CD4-positive, alpha-beta T cell treated with Interleukin-6 at 100 ng/mL for 8 hours (primary cell): ENCODE measurements at regions not wholly inside any gene's neighbourhood (a gene's known extent, or its start where the extent isn't known, plus 50 kb on each side); places are given as distances from the start of the nearest gene placed in this dataset.
"Not testable (repeated sequence)": the region's sequence is repeated elsewhere in the genome, so short reads cannot be mapped to it uniquely, and the experiment has no call there.

Experiments used
- DNase-seq: peaks from one replicate; pipeline ENCODE4 v3.0.0-alpha.2; 2020; ENCODE audit warnings: mixed read lengths, low spot score

DNA sequence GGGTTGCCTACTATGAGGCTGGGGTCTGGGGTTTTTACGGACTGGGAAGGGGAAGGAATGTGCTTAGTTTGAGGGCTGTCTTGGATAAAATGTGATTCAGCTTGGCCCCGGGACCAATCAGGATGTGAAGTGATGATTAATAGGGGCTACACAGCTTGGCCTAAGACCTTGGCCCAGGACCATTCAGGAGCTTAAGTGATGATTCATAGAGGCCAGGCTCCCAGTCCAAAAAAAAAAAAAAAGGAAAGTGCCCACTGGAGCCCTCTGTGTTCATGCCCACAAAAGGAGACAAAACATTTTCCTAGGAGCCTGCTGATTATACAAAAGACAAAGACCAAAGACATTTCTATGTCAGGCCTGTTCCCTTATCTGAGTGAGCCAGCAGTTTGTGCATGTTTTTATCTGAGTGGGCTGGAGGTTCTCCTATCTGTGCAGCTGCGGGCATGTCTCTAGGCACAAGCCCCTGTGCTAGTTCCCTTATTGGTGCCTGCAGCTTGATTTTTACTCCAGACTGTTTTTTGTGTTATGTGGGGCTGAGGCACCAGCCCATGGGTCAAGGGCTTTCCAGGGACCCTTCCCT, 898.2 kb upstream of the GOT2 start:
- DNase-seq: no peak

DNA sequence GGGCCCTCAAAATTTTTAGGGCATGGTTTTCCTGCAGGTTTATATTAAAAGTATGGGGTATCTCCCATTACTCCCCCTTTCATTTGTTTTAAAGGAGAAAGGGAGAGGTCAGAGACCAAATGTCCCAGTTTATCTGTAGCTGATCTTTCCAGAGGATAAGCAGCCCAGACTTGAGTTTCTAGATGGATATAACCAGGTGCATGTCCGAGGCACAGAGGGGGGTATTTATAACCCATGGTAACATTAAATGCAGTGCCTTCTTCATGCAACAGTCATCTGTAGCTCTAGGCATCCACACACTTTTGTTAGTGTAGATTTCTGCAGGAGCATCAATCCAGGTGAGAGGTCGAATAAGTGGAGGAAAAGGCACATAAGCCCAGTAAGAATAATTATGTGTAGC, 890.3 kb upstream of the GOT2 start:
- not testable (repeated sequence) for DNase-seq

DNA sequence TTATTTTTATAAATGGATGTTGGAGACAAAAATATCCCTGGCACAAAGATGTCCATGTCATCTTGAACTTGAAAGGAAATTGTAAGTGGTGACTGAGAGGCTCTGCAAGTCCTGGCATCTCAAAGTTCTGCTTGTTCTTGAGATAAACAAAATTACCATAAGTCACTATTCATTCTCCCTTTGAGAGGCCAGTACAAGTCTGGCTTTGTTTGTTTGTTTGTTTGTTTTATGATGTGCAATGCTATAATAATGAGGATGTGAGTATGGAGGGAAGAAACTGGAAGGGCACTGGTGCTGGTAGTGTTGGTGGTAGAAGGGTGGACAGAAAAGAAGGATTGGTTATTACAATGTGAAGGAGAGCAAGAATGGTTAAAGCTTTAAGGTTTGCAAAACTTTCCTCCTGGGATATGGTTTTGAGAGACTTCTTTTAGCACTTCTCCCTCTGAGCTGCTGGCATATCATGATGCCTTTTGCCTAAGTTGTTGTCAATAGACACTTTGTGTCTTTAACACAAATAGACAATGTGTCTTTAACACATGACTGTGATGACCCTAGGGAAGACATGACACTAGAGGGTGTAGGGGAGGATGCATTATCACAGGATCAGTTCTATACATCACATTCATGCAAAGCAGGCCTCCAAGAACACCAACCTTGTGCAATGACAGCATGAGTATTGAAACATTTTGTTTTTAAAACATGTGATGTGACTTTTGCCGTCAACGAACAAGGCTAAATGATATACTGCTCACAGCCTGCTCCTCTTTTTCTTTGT, 880.5 kb upstream of the GOT2 start:
- DNase-seq: no peak

DNA sequence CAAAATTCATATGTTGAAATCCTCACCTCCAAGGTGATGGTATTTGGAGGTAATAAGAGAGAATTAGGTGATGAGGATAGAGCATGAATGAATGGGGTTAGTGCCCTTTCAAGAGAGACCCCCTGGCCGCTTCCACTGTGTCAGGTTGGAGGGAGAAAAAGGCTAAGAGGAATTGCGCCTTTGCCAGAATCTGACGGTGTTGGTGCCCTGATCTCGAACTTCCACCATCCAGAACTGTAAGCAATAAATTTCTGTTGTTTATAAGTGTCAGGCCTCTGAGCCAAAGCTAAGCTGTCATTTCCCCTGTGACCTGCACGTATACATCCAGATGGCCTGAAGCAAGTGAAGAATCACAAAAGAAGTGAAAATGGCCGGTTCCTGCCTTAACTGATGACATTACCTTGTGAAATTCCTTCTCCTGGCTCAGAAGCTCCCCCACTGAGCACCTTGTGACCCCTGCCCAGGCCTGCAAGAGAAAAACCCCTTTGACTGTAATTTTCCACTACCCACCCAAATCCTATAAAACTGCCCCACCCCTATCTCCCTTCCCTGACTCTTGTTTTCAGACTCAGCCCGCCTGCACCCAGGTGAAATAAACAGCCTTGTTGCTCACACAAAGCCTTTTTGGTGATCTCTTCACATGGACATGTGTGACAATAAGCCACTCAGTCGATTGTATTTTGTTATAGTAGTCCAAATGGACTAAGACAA, 878.9 kb upstream of the GOT2 start:
- not testable (repeated sequence) for DNase-seq

DNA sequence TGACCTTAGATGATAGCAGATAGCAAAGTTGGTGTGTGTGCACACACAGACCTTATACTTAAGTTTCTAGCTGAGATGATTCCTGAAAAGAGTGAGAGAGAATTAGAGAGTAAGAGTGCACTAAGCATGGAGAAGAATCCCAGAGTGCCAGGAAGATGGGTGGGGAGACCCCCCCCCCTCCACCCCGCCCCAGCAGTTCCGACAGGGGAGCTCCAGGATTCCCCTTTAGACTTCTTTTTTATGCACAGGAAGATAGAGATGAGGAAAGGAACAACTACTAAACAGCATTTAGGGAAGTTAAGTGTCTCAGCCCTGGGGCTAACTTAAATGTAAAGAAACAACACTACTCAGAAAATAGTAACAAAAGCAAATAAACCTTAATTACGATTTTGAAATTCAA, 878.0 kb upstream of the GOT2 start:
- no peak for DNase-seq

DNA sequence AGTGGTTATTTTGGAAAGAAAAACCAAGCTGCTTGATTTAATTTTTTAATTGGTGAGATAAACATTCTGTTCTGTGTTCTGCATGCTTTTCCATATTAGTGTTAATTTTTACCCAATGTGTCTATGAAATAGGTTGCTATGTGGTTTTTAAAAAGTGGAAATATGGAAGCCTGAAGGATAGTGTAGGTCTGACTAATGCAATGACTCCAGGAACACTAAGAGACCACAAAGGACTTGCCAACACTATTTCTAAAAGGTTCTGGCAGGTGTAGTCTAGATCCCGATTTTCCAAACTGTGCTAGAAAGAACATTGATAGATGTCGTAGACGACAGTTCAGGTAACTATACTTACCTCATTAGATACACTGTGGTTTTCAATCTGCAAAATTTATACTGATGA, 877.4 kb upstream of the GOT2 start:
- DNase-seq: no peak

DNA sequence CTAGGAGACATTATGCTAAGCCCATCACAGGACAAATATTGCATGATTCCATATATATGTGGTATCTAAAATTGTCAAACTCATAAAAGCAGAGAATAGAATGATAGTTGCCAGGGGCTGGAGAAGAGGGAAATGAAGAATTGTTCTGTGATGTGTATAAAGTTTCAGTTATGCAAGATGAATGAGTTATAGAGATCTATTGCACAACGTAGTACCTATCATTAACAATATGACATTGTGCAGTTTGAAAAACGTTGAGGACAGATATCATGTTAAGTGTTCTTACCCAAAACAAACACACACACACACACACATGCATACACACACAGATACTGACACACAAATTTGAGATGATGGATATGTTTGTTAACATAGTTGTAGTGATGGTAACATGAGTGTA, 871.6 kb upstream of the GOT2 start:
- no peak for DNase-seq

DNA sequence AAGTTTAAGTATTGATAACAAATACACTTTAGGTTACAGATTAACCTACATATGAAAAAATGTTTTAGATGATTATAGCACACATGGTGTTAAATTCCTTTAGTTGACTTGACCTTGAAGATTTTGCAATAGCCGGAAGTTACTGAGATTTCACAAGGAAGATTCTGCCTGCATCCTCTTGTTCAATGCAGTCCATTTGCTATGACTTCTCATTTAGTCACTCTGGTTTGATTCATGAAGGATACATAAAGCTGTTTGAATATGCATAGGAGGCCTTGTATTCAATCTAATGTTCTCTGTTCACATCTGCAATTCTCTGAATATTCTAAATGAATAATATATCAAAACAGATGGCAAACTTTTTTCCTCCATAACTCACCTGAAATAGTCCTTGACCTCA, 870.2 kb upstream of the GOT2 start:
- DNase-seq: no peak

DNA sequence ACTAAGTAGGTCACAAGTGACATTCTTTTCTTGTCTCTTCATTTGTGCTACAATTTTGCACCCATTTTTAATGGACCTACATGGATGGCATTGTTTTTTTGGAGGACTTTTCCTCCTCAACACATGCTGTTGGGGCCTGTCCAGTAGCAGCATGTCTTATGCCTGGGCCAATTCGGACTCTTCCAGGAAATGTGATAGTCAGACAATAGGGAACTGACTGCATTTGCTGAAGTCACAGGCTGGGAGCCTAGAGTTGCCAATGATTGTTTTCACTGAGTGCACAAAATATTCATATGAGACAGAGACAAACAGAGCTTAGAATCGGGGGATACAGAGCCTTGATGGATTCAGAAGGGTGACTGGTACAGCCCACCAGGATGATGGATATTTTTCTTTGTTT, 867.3 kb upstream of the GOT2 start:
- no peak for DNase-seq

DNA sequence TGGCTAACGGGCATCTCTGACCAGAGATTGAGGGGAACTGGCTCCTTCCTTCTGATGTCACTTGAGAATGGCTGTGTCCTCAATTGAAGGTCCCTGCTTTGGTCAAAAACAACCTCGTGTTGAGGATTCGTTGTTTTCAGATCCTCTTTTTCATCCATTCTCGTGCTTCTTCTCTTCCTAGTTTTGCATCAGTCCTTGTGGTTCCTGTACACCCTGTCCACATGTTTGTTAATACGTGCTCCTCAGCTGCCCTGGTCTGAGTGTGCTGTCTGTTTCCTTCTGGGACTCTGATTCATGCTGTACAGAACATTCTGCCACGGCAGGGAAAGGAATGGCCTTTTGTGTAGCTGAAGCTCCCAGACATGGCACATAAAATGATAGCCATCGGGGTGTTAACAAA, 863.2 kb upstream of the GOT2 start:
- no peak for DNase-seq

DNA sequence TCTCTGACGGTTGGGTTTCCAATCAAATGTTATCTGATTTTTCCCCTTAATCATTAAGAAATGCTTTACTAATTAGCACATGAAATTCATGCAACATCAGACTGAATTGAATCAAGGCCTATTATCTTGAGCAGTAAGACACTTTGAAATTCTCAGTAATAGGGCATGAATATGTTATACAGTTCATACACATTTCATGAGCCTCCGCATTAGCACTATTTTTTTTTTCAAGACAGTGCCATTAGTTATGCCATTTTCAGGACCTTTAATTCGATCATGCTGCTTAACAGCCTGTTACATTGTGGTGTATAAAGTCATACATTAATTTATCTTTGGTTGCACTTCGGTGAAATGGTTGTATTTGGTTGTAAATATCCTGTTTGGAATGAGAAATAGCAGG, 862.6 kb upstream of the GOT2 start:
- no peak for DNase-seq

DNA sequence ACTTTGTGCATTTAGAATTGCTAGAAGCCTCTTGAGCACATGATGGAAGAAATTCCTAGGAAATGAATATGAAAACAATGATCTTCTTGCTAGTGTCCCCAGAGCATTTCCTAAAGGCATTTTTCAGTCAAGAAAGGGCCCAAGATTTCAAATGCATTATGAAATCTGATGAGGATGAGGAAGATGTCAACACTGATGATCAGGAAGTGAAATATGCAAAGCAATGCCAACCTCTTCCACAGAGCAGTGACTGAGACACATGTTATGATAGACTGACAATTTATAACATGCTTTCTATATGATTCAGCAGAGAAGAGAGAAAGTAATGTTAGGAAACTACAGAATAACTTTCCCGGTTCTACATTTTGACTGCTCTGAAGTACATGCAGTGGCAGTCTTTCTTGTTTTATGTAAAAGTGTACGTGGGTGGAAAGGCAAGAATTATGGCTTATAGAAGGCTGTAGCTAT, 859.1 kb upstream of the GOT2 start:
- no peak for DNase-seq

DNA sequence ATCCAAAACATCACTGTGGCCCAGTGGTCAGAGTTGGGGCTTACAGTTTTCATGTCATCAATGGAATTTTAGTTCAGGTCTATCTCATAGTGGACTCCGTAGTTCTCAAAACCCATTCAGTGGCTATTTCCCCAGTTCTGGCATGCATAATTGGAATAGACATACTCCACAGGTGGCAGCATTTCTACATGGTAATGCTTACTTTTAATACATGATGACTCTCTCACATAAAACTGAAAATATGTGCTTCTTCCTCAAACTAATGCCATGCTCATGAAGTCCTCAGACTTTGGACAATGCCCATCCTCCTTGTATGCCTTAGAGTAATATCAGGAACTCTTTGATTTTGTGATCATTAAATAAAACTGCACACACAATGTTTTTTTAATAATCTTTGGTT, 857.4 kb upstream of the GOT2 start:
- DNase-seq: no peak

DNA sequence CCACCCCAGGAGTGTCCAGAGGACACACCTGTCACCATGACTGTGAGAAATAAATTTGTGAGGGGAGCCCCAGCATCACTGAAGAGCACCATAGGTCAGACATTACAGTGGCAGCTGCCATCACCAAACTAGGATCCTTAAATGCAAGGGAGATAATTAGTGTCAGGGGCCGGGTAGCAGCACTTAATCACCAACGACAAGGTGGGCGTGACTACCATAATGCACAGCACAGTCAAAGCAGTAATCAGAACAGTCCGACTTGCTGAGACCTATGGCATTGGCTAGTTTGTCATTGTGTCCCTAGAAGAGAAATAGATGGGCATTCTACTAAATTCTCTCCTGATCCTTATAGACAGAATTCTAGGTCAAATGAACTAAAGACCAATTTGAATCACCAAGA, 856.7 kb upstream of the GOT2 start:
- DNase-seq: no peak

DNA sequence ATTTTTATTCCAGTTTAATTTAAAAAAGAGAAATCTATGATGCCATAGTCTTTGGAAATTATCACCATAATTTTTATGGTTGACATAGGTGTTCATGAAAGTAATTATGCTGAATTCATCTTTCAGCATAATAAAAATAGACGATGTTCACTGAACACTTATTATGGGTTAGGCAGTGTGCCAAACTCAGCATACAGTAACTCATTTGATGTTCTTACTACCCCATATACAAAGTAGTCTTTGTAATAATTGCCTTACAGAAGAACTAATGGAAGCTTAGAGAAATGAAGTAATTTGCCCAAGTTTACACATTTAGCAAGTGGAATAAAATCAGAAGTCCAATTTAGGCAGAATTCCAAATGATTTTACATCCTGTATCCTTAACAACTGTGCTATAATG, 852.2 kb upstream of the GOT2 start:
- DNase-seq: no peak

DNA sequence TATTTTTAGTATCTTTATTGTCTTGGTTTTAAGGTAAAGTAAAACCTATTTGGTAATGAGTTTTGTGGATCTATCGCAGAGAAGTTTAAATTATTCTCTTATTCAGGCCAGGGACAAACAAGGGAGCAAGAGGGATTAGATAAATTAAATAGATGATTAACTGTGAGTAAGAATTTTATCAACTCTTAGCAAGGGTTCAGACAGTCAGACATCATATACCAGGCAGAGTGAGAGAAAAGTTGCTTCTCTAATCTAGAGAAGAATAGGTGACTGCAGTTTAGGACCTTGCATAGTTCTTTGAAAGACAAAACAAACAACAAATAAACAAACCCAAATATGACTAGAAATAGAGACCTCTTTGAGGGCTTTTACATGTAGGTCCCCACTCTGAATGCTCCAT, 840.2 kb upstream of the GOT2 start:
- no peak for DNase-seq

DNA sequence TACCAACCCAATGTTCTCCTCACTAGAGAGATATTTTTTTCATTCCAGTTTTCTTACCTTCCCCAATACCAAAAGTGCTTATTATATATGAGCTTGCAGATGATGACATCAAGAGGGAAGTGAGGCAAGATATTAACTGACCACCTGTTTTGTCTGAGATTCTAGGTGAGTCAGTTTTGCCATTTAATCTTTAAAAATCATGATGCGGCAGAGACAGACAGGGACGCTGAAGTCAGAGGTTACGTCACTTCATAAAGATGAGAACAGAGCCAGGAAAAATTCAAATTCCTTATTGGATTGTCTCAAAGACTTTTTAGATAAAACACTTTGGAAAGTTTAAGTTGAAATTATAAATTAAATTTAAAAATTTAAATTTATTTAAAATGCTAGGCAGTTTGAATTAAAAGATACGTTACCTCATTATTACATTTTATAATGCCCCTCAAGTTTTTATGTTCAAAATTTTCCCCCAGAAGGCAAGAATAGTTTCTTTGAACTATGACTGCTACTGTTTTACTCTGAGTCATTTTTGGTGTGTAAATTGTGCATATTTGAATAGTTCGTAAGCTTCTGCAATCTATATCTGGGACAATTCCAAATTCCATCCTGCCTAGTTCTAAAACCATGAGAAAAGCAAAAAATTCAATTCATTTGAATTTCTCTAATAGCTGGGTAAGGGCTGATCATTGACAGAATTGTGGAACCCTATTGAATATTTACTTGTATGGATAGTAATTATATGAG, 839.6 kb upstream of the GOT2 start:
- no peak for DNase-seq

DNA sequence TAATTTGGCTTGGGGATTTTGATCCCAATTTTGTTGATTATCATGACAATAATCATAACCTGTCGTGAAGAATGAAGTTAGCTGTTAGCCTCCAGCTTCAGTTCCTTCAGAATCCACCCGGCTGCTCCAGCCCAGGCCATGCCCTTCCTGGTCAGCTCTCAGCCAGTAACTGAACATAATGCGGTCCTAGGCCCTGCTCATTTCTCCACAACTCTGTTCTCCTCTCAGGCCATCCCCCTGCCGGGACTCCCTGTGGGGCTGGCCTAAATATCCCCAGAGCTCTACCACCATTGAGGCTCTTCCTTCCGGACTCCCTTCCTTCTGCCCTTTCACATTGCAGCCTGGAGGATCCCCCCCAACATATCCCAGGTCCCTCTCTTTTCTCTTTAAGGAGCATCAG, 833.4 kb upstream of the GOT2 start:
- DNase-seq: no peak

DNA sequence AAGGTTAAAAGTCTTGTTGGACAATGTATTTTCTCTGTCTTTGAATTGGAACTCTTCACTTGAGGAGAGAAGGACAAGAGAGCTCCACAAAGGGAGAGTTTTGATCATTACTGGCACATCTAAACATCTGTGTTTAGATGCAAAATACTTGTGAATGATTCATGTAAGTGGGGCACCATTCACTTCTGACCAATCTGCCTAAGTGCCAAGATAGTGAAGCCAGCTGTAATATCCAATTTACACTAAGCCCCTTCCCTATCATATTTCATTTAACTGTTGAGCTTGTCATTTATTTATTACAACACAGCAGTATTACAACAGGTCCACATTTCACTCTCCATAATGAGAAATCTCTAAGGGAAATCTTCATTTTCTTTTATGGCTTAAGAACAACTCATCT, 832.3 kb upstream of the GOT2 start:
- DNase-seq: no peak

DNA sequence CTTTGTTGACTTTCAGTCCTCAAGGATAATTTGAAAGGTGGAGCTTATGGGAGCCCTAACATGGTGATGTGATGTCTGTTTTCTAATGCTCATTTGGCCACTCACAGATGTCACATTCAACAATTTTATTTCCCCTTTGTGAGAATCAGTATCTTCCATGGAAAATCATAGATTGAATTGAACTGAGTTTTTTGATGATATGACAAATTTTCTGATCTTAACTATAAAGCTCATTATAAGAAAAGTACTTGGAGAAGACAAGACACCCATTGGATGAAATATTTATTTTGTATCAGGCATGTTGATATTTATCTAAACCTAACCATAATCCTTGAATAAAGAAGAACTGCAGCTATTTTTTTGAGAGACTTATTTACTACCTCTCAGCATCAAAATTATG, 824.6 kb upstream of the GOT2 start:
- DNase-seq: no peak

DNA sequence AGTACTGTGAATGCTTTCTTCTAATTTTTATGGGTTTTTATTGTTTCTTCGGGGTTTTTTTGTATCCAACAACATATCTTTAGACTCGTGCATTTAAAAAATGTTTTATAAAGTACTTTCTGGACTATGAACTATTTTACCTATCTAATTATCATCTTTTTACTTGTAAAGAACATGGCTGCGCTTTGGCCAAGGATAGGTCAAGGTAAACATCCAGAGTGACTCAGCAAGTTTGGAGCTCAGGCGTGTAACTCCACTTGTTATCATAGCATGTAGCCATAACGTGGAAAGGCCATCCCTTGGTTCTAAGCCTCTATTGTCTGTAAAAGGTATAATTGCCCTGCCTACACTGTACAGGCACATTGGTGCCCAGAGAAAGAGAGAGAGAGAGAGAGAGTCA, 818.0 kb upstream of the GOT2 start:
- no peak for DNase-seq

DNA sequence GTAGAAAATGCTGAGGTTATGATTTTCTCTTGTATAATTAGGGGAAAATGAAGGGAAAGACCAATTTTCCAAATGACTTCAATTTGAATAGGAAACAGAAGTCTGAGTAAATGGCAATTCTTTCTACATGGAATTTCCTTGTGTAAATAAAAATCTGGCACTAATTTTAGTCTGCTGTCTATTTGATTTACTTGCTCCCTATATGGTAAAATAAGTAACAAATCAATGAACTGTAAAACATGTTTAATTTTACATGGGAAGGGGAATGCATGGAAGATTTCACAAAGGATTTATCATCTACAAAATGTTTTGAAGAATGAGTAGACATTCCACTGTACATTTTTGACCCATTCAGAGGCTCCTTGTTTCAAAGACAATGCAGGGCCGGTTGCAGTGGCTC, 811.6 kb upstream of the GOT2 start:
- no peak for DNase-seq

DNA sequence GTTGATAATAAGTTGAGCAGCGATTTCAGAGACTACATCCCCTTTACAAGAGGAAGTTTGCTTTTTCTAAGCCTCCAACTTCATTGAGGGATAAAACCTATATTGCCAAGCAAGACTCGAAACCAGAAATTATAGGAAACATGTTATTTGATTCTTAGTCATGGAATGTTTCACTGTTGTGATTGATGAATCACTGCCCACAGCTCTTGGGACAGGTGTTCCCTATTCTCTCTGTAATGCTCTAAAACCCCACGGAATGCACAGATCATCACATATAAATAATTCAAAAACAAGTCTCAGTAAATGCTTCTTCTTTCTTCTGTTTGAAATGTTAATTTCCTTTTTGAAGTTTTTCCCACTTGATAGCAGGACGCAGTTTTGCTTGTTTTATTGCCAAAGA, 809.5 kb upstream of the GOT2 start:
- DNase-seq: no peak
